DOHH2 (cell line): ENCODE measurements at regions not wholly inside any gene's neighbourhood (a gene's known extent, or its start where the extent isn't known, plus 50 kb on each side); places are given as distances from the start of the nearest gene placed in this dataset.

Experiments
- H3F3A ChIP-seq: fragments of 200-600 bp; sonication (generic), shearing (Covaris generic); 2 replicates; pipeline ENCODE4 v1.6.0; 2016; ENCODE audit warnings: antibody characterized with exemption, mild to moderate bottlenecking; ENCODE audit not compliant: control insufficient read depth, insufficient read depth
- H3K27ac ChIP-seq: fragments of 200-600 bp; sonication (generic); 2 replicates; pipeline ENCODE4 v1.5.1; 2014; ENCODE audit warnings: low read depth, mild to moderate bottlenecking, low read length, moderate library complexity
- H3K27me3 ChIP-seq: fragments of 200-600 bp; sonication (generic); 2 replicates; pipeline ENCODE4 v1.6.1; 2014; ENCODE audit warnings: mild to moderate bottlenecking, low read length, mixed read lengths; ENCODE audit not compliant: control insufficient read depth
- H3K36me3 ChIP-seq: fragments of 200-600 bp; sonication (generic); 2 replicates; pipeline ENCODE4 v1.6.1; 2014; ENCODE audit warnings: mild to moderate bottlenecking, low read length, moderate library complexity, mixed read lengths; ENCODE audit not compliant: control insufficient read depth
- H3K4me1 ChIP-seq: fragments of 200-600 bp; sonication (generic); 2 replicates; pipeline ENCODE4 v1.6.1; 2014; ENCODE audit warnings: mild to moderate bottlenecking, low read length, mixed read lengths; ENCODE audit not compliant: control insufficient read depth
- H3K4me2 ChIP-seq: fragments of 200-600 bp; sonication (generic); 2 replicates; pipeline ENCODE4 v1.6.0; 2014; ENCODE audit warnings: mild to moderate bottlenecking, low read length, moderate library complexity
- H3K4me3 ChIP-seq: fragments of 200-600 bp; sonication (generic); 2 replicates; pipeline ENCODE4 v1.5.1; 2014; ENCODE audit warnings: mild to moderate bottlenecking, low read length, mixed read lengths
- H3K79me2 ChIP-seq: fragments of 200-600 bp; sonication (generic); 2 replicates; pipeline ENCODE4 v1.6.1; 2014; ENCODE audit warnings: mild to moderate bottlenecking, low read length, mixed read lengths; ENCODE audit not compliant: control insufficient read depth
- H3K9me2 ChIP-seq: fragments of 200-600 bp; sonication (generic); replicated peaks from 2 replicates; pipeline ENCODE4 v1.6.1; 2014; ENCODE audit warnings: mild to moderate bottlenecking, low read length, mixed read lengths; ENCODE audit not compliant: control insufficient read depth
- H3K9me3 ChIP-seq: fragments of 200-600 bp; sonication (generic); 2 replicates; pipeline ENCODE4 v1.6.1; 2014; ENCODE audit warnings: antibody characterized with exemption, low read length, mixed read lengths; ENCODE audit not compliant: control insufficient read depth, insufficient read depth
- H4K20me1 ChIP-seq: fragments of 200-600 bp; sonication (generic); 2 replicates; pipeline ENCODE4 v1.6.0; 2014; ENCODE audit warnings: low read depth, mild to moderate bottlenecking, antibody characterized with exemption, low read length, moderate library complexity; ENCODE audit not compliant: control insufficient read depth, insufficient read depth
- EZH2phosphoT487 ChIP-seq: fragments of 200-600 bp; sonication (generic); IDR thresholded peaks from 2 replicates; pipeline ENCODE4 v1.6.1; 2017; ENCODE audit warnings: borderline replicate concordance, mild to moderate bottlenecking, antibody characterized with exemption, low read length, moderate library complexity, mixed read lengths
- TF ChIP-seq, protein P1 (sequence below): fragments of 200-600 bp; sonication (generic); IDR thresholded peaks from one replicate; pipeline ENCODE4 v1.5.1; 2014; ENCODE audit warnings: antibody characterized with exemption, mild to moderate bottlenecking, low read depth, low read length; ENCODE audit not compliant: poor library complexity, severe bottlenecking

DNA sequence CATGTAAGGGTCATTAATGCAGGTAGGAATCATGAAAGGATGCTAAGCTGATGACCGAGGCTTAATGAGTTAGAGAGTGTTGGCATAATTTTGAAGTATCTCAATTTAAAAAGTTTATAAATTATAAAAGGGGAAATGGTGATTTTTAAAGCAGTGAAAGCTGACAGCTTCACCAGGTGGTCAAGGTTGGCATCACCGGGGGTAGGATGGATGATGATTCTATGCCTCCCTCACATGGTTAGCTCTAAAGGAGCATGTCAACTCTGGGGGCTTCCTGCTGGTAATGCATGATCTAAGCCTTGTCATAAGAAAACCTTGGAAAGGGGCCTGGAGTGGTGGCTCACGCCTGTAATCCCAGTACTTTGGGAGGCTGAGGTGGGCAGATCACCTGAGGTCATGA, 89.2 kb upstream of the MARCKS start:
- H3K79me2 ChIP-seq: no peaks in the 10 kb centered on the region
- no peaks in the 10 kb centered on the region for H3K9me2 ChIP-seq
- H3K36me3 ChIP-seq: no peaks in the 10 kb centered on the region
- H3K4me3 ChIP-seq: no peak overlapping the region
- H3K27ac ChIP-seq: no peak overlapping the region
- H4K20me1 ChIP-seq: no peaks in the 10 kb centered on the region
- no peaks in the 10 kb centered on the region for H3K9me3 ChIP-seq
- H3F3A ChIP-seq: no peaks in the 10 kb centered on the region
- H3K4me2 ChIP-seq: no peak overlapping the region
- TF ChIP-seq, protein P1, sequence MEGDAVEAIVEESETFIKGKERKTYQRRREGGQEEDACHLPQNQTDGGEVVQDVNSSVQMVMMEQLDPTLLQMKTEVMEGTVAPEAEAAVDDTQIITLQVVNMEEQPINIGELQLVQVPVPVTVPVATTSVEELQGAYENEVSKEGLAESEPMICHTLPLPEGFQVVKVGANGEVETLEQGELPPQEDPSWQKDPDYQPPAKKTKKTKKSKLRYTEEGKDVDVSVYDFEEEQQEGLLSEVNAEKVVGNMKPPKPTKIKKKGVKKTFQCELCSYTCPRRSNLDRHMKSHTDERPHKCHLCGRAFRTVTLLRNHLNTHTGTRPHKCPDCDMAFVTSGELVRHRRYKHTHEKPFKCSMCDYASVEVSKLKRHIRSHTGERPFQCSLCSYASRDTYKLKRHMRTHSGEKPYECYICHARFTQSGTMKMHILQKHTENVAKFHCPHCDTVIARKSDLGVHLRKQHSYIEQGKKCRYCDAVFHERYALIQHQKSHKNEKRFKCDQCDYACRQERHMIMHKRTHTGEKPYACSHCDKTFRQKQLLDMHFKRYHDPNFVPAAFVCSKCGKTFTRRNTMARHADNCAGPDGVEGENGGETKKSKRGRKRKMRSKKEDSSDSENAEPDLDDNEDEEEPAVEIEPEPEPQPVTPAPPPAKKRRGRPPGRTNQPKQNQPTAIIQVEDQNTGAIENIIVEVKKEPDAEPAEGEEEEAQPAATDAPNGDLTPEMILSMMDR: no peak
- TF ChIP-seq EZH2phosphoT487: no peak
- H3K27me3 ChIP-seq: no peaks in the 10 kb centered on the region
- H3K4me1 ChIP-seq: peaks cover 2% of the 10 kb centered on the region

DNA sequence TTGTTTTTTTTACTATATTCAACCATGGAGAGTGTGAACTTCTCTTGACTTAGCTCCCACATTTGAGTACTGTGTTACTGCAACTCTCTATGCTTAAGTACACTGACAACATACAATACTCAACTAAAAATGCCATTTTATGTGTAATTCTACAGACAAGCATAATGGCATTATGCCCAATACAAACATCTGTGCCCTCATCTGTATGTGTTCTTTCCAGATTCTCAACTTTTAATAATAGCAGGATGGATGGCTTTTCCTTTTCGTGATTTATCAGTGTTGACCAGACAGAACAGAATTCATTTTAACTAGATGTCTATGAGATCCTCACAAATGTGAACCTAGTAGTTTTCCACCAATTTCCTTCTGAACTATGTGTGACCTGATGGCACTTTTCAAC, 84.2 kb upstream of the MARCKS start:
- no peaks in the 10 kb centered on the region for H3K79me2 ChIP-seq
- H3K4me3 ChIP-seq: no peak overlapping the region
- H3K9me3 ChIP-seq: no peaks in the 10 kb centered on the region
- no peak overlapping the region for H3K4me2 ChIP-seq
- no peaks in the 10 kb centered on the region for H3K4me1 ChIP-seq
- no peak for TF ChIP-seq EZH2phosphoT487
- TF ChIP-seq, protein P1: no peak
- no peaks in the 10 kb centered on the region for H3F3A ChIP-seq
- no peaks in the 10 kb centered on the region for H3K36me3 ChIP-seq
- H3K27ac ChIP-seq: no peak overlapping the region
- no peaks in the 10 kb centered on the region for H4K20me1 ChIP-seq
- no peaks in the 10 kb centered on the region for H3K9me2 ChIP-seq
- H3K27me3 ChIP-seq: no peaks in the 10 kb centered on the region

DNA sequence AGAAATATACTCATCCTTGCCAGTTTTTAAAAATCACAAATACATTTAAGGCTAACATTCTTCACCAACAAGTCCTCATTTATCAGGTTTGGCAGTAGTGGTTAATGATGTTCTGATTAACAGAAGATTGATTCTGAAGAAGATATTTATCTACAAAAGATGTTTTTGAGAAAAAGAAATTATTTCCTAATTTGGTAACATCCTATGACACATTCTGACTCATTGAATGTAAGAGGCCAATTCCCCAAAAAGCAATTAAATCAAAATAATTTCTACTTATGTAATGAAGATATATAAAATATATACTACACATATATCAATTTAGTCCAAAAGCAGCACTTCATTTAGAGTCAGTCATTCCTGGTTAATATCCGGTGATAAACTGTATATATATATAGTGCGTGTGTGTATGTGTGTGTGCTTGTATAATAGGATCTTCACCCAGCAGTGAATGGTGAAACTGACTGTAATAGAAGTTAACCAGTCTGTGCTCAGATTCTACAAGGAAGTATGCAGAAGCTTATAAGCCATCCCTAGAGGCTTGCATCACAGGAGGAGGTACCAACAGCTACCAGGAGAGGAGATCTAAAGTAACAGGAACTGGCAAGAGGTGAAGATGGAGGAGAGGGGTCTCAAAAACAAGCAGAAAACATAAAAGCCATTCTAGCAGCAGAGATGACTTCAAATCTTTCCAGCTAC, 82.9 kb upstream of the MARCKS start:
- no peaks in the 10 kb centered on the region for H3K36me3 ChIP-seq
- TF ChIP-seq, protein P1: no peak
- no peak for TF ChIP-seq EZH2phosphoT487
- H3K9me2 ChIP-seq: no peaks in the 10 kb centered on the region
- H3K4me3 ChIP-seq: no peak overlapping the region
- H3K9me3 ChIP-seq: no peaks in the 10 kb centered on the region
- peaks cover 3% of the 10 kb centered on the region for H3K4me1 ChIP-seq
- H3F3A ChIP-seq: no peaks in the 10 kb centered on the region
- H3K27me3 ChIP-seq: no peaks in the 10 kb centered on the region
- H3K4me2 ChIP-seq: no peak overlapping the region
- no peaks in the 10 kb centered on the region for H3K79me2 ChIP-seq
- H4K20me1 ChIP-seq: no peaks in the 10 kb centered on the region
- no peak overlapping the region for H3K27ac ChIP-seq
